ENCODE measurements at regions not wholly inside any gene's neighbourhood (a gene's known extent, or its start where the extent isn't known, plus 50 kb on each side); places are given as distances from the start of the nearest gene placed in this dataset.

DNA sequence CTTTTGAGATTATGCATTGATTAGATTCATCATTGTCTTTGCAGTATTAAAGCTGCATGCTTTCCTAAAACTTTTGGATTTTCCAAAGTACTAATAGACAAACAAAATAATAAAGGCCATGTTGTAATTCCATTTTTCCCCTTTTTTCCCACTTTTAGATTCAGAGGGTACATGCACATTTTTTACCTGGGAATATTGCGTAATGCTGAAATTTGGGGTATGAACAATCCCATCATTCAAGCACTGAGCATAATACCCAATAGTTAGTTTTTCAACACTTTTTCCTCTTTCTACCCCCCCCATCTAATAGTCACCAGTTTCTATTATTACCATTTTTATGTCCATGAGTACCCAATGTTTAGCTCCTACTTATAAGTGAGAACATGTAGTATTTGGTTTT lies 1863.6 kb downstream of the STIM2 start:
- no peak for TF ChIP-seq CTCF (IDR thresholded peaks at IDR 0.05; ENCODE audit: insufficient read depth, missing control alignments)
- FAIRE-seq, result no peak

GRCh38 chr4:28730304-28730703 lies 1869.7 kb downstream of the STIM2 start:
- no peak for TF ChIP-seq CTCF (IDR thresholded peaks at IDR 0.05; ENCODE audit: insufficient read depth, missing control alignments)
- FAIRE-seq (no peak), DNase-seq (ENCODE audit: insufficient read length, low spot score) (no peak)

More for the DNA sequence above, 1863.6 kb downstream of the STIM2 start:
- DNase-seq (ENCODE audit: insufficient read length, low spot score), result no peak

DNA sequence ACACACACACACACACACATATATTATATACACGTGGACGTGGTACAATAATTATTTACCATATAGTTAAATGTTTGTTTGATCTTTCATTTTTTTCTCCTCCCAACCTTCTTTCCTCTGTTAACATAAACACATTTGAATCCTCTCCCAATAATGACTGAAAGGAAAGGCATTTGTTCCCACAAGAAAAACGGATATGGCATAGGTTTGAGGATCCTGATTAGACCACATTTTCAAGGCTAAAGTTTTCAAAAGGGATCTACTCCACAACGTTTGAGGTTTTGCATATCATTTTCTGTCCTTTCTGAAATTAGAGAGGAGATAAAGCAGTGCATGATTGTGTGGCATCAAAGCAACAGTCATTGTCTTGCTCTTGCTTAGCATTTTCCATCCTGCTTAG lies 1883.4 kb downstream of the STIM2 start:
- no peak for TF ChIP-seq CTCF (IDR thresholded peaks at IDR 0.05; ENCODE audit: insufficient read depth, missing control alignments)
- DNase-seq (ENCODE audit: insufficient read length, low spot score) (no peak), FAIRE-seq (no peak)

DNA sequence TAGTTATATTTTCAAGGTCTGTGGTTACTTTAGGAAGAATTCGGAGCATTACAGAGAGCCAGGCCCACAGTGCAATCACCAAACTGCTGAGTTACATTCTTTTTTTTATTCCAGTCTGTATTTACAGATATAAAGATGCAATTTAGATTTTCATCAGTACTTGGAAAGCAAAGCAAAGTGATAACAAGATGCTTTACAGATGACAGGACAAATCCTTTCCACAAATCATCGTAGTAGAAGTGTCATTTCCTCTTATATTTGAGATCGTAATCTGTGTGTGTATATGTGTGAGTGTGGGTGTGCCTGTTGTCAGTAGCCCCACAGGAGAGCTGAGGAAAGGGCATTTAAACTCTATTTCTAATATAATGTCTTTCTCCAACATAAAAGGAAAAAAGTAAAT lies 1893.7 kb downstream of the STIM2 start:
- no peak for FAIRE-seq
- DNase-seq (ENCODE audit: insufficient read length, low spot score), result no peak
- TF ChIP-seq CTCF (IDR thresholded peaks at IDR 0.05; ENCODE audit: insufficient read depth, missing control alignments), result no peak

DNA sequence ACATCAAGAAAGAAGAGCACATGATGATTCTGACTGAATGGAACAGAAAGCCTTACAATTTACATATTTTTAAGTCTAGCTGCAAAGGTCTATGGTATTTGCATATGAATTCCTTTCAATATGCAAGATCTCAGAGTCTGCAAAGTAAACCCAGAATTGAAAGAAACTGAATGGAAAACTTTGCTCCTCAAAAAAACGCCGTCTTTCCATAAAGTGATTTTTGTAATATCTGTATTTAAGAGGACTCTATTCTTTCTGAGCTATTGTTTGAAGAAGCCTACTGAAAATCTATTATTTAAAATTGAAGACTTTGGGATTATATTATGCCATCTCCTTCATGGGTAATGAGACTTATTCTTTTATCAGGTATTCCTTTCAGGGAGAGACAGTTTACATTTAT lies 1894.4 kb downstream of the STIM2 start:
- no peak for FAIRE-seq
- no peak for TF ChIP-seq CTCF (IDR thresholded peaks at IDR 0.05; ENCODE audit: insufficient read depth, missing control alignments)
- DNase-seq (ENCODE audit: insufficient read length, low spot score), result no peak

- TF ChIP-seq CTCF (IDR thresholded peaks at IDR 0.05; ENCODE audit: insufficient read depth, missing control alignments), result no peak
- DNase-seq (ENCODE audit: insufficient read length, low spot score) (no peak), FAIRE-seq (no peak)
Observed at GRCh38 chr4:28759064-28759463, 1898.4 kb downstream of the STIM2 start.

DNA sequence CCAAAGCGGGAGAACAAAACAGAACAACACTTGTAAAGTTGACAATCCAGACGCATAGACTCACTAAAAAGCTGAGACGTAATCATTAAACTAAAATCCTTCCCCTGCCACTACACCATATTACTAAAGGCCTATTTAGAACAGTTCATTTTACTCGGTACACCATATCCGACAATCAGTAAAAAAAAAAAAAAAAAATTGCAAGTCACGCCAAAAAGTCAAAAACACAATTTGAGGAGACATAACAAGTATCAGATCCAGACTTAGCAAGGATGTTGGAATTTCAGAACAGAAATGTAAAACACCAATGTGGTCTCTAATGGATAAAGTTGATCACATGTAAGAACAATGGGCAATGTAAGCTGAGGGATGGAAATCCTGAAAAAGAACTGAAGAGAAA lies 1899.4 kb downstream of the STIM2 start:
- no peak for TF ChIP-seq CTCF (IDR thresholded peaks at IDR 0.05; ENCODE audit: insufficient read depth, missing control alignments)
- DNase-seq (ENCODE audit: insufficient read length, low spot score), result no peak
- FAIRE-seq, result no peak
